GM12872 (cell line): ENCODE measurements at regions not wholly inside any gene's neighbourhood (a gene's known extent, or its start where the extent isn't known, plus 50 kb on each side); places are given as distances from the start of the nearest gene placed in this dataset.

Source experiments
- TF ChIP-seq, protein P1 (sequence below): IDR thresholded peaks from 3 replicates; pipeline ENCODE4 v1.5.1; 2011; ENCODE audit warnings: low read depth, mild to moderate bottlenecking, low read length, moderate library complexity; ENCODE audit not compliant: insufficient read depth

GRCh38 chr17:73972901-73973300, 230.6 kb upstream of the RPL38 start:
- TF ChIP-seq, protein P1, sequence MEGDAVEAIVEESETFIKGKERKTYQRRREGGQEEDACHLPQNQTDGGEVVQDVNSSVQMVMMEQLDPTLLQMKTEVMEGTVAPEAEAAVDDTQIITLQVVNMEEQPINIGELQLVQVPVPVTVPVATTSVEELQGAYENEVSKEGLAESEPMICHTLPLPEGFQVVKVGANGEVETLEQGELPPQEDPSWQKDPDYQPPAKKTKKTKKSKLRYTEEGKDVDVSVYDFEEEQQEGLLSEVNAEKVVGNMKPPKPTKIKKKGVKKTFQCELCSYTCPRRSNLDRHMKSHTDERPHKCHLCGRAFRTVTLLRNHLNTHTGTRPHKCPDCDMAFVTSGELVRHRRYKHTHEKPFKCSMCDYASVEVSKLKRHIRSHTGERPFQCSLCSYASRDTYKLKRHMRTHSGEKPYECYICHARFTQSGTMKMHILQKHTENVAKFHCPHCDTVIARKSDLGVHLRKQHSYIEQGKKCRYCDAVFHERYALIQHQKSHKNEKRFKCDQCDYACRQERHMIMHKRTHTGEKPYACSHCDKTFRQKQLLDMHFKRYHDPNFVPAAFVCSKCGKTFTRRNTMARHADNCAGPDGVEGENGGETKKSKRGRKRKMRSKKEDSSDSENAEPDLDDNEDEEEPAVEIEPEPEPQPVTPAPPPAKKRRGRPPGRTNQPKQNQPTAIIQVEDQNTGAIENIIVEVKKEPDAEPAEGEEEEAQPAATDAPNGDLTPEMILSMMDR, result no peak

- TF ChIP-seq, protein P1, result no peak
Observed at GRCh38 chr17:73973586-73974409, 229.7 kb upstream of the RPL38 start.

- TF ChIP-seq, protein P1, result no peak
Observed at GRCh38 chr17:73974536-73974935, 228.9 kb upstream of the RPL38 start.

DNA sequence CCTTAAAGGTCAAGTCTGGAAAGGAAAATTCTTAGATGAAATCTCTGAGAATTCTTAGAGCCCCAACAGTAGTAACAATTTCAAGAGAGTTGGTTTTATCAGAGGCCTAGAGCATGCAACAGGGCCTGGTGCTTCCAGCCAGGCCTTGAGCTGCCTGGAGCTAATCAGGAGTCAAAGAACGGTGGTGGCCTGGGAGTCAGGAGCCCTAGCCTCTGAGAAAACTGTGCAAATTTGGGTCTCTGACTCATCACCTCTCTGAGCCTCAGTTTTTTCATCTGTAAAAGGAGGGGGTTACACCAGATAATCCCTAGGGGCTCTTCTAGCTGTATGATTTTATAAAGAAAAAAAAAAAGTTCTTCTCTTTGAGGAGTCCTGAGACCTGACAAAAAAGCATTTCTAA, 227.3 kb upstream of the RPL38 start:
- TF ChIP-seq, protein P1, result no peak

DNA sequence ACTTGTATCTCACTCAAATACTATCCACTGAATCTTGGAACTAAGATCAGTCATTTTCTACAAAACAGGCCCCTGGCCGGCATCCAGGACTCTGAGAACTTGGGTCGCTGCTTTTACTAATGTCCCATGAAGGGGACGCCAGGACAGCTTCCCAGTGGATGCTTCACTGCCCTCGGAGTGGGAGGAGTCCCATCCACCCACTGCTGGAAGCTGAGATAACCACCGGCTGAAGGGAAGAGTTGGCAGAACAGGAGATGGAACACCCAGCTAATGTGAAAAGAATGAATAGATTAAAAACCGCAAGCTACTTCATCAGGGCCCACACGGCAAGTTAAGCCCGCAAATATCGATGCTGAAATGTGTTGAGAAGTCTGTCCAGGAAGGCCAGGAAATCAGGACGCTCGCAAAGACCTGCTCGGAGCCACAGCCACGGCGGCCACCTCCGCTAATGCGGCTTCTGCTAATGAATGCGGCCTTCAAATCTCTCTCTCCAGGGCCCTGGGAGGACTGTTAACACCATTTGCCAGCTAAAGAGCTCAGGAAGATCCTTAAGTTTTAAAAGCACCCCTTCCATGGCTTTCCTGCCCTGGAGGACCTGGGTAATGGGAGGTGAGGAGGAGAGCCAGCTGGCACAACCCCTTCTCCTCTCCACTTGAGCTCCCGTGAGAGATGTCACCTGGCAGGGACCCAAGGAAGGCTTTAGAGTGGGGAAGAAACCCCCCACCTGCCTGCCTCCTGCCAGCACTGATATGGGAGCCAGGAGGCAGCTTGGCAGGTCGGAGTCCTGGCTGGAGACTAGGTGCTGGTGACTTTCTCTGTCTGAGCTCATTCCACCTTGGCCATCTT, 226.6 kb upstream of the RPL38 start:
- TF ChIP-seq, protein P1, result no peak

DNA sequence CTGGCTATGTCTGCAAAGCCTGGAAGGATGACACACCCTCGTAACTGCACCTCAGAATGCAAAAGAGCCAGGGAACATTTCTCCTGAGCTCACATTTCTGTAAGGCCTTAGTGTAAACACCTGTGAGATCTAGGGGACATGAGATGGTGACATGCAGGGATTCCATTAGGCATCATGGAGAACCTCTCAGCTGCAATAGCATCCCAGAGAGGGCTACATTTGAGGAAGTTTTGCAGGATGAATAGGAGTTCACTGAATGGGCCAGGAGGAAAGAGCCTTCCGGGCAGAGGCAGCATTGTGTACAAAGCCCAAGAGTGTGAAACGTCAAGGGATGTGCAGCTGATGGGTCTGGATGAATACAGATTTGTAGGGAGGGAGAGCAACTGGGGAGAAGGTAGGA, 223.0 kb upstream of the RPL38 start:
- TF ChIP-seq, protein P1, result no peak

- TF ChIP-seq, protein P1, result no peak
Observed at GRCh38 chr17:73982871-73983270, 220.6 kb upstream of the RPL38 start.
